GM11168 (cell line): ENCODE measurements at regions not wholly inside any gene's neighbourhood (a gene's known extent, or its start where the extent isn't known, plus 50 kb on each side); places are given as distances from the start of the nearest gene placed in this dataset.
"Not testable (repeated sequence)": the region's sequence is repeated elsewhere in the genome, so short reads cannot be mapped to it uniquely, and the experiment has no call there.

Source experiments
- in situ Hi-C: fragments of 300-500 bp; cut with MboI; formaldehyde crosslinking; loops from one replicate; pipeline ENCODE4 v1.12.0; 2022; ENCODE audit warnings: low sequenced_read_pairs; ENCODE audit not compliant: unreplicated experiment

DNA sequence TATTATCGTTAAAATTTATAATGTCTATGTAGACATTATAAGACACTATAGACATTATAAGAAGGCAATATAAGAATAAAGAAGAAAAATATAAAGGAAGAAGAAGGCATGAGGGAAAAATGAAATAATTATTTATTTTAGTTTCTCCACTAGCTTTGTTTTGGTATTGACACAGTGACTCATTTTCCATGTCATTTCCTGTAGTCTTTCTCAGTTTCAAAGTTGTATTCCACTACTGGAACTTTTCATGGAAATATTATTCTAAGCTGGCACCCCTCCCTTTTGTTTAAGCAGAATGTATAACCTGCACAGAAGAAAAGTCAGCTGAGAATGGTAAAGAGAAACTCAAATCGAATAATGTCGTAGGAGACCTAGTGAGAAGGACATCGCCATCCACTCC is 234.2 kb upstream of the NETO1 start:
- in situ Hi-C loops = no loop called here

DNA sequence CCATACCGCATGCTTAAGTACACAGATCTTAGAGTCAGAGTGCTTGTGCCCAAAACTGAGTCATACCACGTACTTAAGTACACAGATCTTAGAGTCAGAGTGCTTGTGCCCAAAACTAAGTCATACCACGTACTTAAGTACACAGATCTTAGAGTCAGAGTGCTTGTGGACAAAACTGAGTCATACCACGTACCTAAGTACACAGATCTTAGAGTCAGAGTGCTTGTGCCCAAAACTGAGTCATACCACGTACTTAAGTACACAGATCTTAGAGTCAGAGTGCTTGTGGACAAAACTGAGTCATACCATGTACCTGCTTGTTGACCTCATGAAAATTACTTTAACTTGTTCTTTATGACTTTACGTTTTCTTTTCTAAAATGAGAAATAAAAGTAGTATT is 233.7 kb upstream of the NETO1 start:
- in situ Hi-C loops = not testable (repeated sequence)

DNA sequence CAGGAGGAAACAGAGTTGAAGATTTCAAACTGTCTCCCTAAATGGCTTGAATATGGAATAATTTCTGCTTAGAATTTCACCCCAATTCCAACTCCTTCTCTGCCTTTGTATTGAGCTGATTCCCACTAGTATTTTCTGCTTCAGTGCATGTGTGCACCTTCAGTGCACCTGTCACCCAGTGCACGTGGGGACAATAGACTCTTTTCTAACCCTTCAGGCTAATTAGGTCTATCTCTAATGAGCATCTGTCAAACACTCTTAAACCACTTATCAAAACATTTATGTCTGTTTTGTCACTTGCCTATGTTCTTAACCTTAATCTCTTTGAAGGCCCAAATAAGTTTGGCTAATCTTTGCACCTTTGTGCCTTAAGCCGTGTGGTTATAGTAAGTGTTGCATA is 232.0 kb upstream of the NETO1 start:
- in situ Hi-C loops = no loop called here

DNA sequence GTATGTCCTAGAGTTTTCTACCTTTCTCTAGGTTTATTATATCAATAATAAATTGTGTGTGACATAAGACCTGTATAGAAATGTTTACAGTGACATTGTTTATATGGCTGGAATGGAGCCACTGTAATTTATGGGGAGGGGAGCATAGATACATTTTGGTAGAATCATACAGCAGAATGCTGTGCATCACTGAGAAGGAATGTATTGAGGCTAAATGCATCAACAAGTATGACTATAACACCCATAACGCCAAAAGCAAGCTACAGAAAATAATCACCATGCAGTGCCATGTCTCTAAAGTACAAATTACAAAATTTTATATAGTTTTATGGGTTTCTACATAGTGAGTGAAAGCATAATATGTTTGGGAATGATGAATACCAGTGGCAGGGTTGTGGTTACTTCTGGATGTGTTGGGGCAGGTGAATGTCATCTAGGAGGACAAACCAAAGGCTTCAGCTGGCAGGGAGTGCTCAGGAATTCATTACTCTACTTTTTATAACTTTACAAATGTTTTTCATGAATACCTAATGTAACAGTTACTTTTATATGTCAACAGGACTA is 226.0 kb upstream of the NETO1 start:
- in situ Hi-C loops = no loop called here

DNA sequence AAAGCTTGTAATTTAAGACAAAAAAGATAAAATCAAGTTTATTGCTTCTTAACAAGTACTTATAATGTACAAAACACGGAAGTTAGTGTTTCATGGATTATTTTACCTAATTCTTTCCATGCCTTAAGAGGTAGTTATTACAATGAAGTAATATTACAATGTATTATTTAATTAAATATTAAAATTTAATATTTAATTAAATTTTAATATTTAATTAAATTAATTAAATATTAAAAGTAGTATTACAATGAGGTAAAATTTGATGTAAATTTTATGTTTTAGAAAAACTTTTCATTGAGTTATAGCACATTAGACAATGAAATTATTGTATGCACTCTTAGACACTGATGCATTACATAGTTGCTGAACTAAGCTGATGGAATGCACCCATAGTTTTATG is 220.7 kb upstream of the NETO1 start:
- in situ Hi-C loops = no loop called here

DNA sequence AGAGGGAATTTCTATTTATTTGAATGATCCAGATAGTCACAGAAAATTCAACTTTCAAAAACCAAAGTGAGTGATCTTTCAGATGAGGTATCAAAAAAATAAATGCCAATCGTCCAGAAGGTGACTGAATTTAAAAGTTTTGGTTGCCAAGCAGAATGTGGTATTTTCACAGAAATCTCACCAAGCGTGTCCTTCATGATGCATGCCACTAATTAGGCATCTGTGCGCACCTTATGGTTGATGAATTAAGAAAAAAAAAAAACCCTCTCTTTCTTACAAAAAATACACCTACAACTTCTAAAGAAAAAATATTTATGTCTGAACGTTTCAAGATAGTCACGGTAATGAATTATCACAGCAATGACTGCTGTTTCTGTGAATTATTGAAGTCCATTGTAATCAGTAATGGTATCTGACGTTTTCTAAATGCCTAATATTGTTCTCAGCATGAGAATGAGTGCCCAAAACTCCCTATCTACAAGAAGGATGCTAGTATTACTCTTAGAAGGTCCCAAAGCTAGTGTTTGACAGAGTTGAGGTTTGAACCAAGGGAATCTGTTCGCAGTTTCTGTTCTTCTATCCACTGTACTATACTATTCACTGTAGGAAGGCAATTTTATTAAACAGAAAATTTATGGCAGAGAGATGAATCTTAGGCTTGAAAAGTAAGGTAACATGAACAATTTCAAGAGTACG is 219.6 kb upstream of the NETO1 start:
- in situ Hi-C loops = no loop called here

DNA sequence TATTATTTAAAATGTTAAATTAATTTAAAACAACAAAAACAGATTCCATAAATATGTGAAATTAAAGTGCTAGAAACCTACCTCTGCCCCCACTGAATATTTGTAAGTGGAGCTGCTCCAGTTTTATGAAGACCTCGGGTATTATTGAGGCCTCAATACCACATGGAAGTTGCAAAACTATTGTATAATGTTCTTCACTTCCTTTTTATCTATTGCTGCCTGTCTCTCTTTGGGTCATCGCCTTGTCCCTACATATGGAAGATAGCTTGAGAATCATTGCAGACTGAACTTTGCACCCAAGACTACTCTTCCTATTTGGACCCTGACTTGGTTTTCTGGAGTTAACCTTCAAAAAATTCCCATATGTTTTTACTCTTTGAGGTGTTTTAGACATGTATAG is 212.1 kb upstream of the NETO1 start:
- in situ Hi-C loops = no loop called here

DNA sequence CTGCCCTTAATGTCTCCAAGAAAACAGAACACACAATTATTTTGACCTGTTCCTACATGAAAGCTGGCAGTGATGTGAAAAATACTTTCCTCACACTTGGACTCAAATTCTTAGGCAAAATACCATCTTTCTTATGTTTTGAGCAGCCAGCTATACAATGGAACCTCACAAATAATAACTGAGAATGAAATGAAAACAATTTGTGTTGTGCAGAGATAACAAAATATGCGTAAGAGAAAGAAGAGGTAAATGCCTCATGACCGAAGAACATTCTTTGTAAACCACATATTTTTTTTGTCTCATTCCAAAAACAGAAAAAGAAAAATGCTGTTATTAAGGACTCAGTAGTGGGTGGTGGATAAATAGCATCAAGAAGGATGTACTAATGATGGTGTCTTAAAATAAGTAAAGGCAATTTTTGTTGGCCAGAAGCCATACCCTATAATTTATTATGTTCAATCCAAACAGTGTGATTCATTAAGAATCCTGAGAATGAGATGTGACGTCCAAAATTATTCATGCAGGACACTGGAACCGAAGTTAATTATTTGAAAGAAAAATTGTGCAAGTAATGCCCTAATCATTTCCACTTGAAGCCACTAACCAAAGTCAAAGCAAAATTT is 193.0 kb upstream of the NETO1 start:
- in situ Hi-C loops = no loop called here

DNA sequence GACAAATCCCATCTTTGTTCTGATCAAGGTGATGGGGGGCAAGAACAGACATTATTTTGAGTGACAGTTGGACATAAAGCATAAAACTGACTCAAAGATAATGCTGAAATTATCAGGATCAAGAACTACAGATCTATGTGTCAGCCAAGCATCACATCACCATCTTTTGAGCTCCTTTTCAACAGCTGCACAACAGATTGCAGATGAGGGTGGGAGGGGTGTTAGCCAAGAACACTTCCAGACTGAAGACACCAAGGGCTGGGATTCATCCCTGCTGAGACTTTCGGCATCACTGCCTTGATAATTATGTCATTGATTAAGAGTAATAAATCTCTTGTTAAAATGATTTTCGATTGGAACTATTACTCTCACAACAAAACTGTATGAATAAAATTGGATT is 191.5 kb upstream of the NETO1 start:
- in situ Hi-C loops = no loop called here

DNA sequence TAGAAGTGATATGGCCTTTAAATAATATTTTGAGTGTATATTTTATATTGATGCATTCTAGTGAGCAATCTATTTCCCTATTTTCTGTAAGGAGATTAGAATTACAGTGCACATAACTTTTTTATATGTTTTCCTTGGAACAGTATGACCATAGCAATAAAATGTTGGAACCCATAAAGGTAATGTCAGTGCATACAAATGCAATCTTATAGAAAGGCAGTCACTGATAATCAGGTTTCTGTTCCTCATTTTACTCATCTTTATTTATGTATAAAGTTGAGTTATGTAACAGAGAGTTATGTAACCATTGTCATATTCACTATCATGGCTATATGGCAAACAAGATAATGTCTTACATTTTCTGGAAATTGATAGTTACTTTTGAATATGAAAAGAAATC is 179.9 kb upstream of the NETO1 start:
- in situ Hi-C loops = no loop called here

DNA sequence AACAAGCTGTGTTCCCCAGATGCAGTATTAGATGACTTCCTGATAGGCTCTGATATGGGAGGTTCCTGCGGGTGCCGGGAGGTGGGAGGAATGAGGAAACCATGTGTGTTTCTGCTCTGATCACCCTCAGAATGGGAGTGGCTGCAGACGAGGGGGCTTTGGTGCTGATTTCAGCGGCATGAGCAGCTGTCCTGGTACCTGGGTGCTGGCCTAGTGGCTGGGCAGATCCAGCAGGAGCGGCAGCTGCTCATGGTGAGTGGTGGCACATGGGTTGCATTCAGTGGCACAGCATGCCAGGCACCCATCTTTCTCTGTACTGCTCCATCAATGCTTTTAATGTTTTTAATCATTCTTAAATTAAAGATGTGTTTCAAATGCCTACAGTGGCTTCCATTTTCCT is 177.2 kb upstream of the NETO1 start:
- in situ Hi-C loops = no loop called here

DNA sequence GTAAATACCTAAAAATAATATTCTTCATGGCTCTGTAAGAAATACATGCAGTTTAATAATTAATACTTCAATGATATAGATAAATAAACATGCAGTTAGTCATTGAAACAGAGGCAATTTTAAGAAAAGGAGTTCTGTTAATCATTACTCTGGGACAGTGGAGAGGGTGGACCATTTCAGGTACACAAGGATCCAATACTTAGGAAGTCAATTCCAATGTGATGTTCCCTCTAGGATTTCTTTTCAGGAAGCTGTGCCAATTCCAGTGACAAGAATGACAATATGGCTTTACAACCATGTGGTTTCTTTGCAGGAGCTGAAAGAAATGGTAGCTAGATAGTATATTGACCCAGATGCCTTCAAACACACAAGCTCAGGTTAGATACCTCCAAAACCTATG is 175.8 kb upstream of the NETO1 start:
- in situ Hi-C loops = no loop called here

DNA sequence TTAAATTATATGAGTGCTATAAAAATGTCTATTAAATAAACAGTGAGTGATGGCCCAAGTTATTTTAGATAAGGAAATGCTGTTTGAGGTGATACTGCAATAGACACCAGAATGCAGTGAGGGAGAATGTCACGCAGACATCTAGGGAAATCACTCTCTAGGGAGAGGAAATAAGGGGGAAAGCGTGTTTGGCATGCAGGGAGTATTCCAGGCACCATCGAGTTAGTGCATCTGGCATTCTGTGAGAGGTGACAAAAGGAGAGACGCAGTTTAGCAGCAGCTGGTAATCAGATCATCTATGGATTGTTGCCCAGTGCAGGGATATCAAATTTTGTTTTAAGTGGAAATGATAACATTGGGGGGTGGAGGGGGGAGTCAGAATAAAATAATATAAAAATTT is 175.4 kb upstream of the NETO1 start:
- in situ Hi-C loops = no loop called here

DNA sequence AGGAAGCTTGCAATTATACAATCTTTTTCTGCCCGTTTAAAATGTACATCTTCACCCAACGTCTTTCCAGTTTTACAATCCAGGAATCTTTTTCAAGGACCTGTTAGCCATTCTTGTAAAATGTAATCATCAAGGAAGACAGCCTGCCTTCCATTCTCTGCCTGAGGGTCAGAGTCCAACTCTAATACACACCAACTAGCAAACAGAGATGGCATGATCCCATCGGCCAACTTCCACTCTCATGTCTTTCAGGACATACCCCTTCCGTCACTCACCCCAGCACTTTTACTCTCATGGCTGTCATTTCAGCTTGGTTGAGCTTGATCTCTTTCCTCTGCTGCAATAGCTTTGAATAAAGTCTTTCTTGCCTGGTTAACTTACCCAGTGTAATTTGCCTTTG is 172.5 kb upstream of the NETO1 start:
- in situ Hi-C loops = no loop called here

DNA sequence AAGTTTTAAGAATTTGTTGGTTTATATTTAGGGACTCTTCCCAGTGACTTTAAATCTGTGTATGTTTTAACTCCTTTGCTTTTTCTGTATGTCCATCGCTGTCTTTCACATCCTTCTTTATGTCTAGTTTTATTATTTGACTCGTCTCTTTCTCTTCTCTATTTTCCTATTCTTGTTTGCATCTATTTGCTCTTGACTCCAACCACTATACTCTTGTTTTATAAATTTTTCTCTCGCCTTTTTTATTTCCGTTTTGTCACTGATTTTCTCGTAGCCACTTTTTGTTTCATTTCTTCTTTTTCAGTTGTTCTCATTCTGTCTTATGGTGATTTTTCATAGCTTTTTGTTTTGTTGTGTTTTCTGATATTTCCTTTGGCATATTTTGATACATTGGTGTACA is 170.5 kb upstream of the NETO1 start:
- in situ Hi-C loops = no loop called here

DNA sequence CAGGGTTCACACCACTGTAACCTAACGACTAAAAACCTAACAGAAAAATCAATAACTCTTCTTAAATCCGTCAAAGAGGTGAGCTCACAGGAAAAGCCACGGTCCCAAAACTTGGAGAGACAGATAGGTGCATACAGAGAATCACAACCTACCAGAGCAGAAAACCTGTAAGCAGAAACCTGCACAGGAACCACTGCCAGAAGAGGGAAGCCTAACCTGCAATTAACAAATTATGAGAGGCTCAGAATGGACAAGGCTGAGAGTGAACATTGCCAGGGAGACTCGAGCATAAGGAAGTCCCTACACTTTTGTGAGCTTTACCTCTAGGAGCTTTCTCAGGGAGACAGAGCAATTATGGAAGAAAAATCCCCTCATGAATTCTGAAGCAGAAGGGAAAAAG is 156.2 kb upstream of the NETO1 start:
- in situ Hi-C loops = no loop called here

DNA sequence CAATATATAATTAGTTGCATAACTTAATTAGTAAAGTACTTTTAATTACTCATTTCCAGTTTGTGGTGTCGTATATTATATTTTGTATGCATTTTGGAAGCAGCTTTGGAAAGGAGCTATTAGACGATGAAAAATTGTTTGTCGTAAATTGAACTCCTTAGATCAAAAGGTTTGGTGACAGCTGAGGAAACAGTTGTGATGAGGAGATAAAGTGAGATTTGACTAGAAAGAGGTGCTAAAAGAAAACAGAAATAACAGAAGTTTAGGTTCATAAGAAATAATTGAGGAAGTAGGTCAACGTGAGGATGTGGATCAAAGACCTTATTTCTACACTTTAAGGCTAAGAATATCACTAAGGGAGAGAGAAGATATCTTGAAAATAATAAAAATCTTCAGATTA is 141.9 kb upstream of the NETO1 start:
- in situ Hi-C loops = no loop called here

DNA sequence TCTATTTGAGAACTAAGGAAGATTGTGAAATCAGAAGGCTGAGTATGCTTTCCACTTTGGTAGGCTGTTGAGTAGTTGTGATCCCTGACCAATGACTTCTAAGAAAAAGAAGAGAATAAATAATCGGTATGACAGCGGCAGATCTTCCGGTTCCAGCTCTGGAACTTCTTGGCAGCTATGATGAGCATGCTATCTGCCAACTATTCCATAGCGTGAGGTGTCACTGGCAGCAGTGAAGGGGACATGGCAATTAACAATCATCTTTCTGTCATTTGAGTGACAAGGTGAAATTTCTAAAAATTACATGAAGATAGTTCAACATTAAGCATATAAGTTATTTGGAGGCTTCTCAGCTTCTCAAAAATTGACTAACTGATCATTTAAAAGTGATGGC is 140.1 kb upstream of the NETO1 start:
- in situ Hi-C loops = no loop called here

DNA sequence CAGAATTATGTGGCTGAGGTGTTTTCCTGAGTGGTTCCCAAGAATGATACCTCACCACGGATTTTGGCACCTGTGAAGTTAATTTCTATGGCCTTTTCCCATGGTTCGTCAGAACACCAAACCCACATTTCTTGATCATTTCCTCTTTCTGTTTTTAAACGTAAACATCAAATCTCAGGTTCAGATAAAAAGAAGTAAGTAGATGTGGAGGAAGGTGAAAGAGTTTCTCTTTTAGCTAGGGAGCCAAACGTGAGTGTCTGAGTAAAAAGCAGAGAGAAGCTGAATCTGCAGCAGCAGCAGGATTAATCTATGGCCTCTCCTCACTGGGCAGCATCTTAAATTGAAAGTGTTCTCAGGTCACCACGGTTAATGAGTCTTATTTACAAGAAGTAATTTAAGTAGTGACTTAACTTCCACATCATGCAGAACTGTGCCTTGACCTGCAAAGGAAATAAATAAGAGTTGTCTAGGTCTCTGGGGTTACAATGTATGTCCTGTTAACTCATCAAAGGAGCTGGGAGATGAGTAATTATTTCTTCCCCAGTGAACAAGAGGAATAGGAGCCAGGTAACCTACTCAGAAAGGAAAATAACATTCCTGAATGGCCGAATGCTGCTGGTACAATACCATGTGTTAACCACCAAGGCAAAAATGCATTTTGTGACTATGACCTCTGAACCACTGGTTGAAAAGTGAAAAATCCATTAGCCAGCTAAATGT is 139.6 kb upstream of the NETO1 start:
- in situ Hi-C loops = no loop called here

DNA sequence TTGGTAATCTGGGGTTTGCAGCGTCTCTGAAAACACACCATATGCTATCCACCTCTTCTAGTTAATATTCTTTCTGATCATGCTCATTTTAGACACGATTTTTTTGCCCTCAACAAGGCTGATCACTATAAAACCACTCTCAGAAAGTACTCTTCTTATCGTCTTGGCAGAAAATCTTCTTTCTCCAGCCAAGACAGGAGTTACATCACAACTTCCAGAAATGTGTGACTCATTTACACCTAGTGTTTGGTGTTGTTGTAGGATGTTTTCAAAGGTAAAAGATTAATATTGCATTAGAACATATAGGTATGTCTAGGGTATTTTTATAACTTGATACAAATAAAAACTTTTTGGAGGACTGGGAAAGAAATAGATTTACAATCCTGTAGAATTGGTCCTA is 138.5 kb upstream of the NETO1 start:
- in situ Hi-C loops = no loop called here

DNA sequence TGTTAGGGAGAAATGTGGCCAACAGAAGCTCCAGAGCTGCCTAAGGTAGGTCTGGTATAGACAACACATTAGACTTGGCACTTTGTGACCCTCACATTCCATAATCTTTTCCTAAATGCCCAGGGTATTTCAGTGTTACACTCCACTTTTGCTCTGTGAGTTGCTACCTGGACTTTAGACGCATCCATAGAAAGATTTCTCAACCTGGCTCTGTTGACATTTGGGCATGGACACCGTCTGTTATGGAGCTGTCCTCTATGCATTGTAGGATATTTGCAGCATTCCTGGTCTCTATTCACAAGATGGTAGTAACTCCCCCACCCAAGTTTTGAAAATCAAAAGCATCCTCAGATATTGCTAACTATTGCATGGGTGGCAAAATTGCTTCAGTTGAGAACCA is 136.5 kb upstream of the NETO1 start:
- in situ Hi-C loops = no loop called here
